Fibroblast of gingiva (primary cell): ENCODE measurements at regions not wholly inside any gene's neighbourhood (a gene's known extent, or its start where the extent isn't known, plus 50 kb on each side); places are given as distances from the start of the nearest gene placed in this dataset.

Experiments
- DNase-seq: peaks from one replicate; pipeline ENCODE4 v3.0.0-alpha.2; 2011; ENCODE audit warnings: low read depth

DNA sequence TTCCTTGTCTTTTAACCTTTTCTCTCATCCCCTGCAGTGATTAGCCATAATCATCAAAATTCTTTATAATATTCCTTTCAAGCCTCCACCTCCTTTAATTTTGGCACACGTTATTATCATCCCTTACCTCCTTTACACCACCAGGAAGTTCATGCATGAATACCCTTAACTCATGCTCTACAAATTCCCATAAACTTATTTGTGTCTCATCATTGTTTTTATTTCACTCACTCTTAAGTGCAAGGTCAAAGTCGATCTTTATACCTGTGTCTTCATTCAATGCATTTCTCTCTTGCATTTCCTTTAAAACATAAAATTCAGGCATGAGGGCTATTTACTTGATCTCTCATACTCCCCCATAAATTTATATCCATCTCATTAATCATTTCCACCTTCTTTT is 1064.6 kb upstream of the CADM2 start:
- DNase-seq, result no peak

DNA sequence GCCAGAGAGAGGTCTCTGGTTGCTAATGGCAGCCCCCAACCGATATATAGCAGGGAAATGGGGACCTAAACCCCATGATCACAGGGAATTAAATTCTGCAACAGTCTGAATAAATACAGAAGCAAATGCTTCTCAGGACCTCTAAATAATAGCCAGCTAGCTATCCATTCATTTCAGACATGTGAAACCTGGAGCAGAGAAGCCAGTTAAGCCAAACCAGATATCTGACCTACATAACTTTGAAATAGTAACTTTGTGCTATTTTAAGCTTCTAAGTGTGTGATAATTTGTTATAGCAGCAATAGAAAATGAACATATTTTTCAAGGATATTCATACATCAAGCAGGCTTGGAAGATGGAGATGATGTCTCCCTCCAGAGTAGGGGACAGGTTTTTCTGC is 1062.9 kb upstream of the CADM2 start:
- DNase-seq, result no peak

DNA sequence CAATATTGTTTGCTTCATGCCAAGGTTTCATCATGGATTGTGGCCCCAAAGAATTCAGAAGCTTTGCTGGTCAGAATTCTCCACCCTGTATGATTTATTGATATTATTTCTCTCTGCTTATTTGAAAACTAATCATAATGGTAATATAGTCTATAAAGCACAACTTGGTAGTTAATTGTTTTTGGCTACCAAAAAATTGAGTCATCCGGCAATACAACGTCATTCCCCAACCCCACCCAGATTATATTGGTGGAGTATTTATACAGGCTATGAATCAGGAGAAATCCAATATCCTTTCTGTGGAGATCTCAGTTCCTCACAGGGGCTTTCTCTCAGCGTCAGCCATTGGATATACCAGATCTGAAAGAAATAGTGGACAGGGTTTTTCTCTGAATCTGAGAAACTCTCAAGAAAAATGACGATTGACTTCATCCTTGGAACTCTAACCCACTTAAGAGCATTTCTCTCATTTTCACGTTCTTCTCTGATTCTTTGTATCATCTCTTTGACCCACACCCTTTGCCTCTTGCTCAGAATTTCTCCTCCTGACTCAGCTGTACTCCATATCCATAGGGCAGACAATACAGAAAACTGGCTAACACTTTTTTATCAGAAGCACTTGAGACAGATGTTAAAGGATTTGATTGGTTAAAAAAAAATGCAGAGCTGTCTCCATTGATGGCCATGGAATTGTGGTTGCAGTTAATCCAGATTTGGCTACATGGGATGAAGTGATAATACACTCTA is 1055.8 kb upstream of the CADM2 start:
- no peak for DNase-seq

DNA sequence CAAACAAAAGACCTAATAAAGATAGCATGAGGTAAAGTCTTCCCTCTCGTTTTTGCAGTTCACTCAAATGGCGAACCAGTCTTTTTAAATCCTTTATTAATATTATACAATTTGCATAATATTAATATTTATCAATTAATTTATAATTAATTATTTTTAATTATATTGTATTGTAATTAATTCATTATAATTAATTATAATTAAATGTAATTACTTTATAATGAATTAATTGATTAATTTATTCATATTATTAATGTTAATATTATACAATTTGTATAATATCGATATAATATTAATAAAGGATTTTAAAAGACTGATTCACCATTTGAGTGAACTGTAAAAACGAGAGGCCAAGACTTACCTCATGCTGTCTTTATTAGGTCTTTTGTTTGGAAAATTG is 1045.4 kb upstream of the CADM2 start:
- no peak for DNase-seq

DNA sequence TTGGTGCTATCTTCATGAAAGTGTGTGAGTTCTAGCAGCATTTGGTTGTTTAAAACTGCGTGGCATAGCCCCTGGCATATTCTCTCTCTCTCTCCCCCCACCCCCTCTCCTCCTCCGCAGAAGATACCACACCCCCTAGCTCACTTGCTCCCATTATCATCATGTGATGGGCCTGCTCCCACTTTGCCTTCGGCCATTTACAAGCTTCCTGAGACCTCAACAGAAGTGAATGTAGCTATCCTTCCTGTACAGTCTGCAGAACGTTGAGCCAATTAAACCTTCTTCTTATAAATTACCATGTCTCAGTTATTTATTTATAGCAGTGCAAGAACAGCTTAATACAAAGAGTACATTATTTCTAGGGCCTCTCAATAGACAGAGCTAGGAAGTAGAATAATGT is 1032.5 kb upstream of the CADM2 start:
- DNase-seq, result no peak

DNA sequence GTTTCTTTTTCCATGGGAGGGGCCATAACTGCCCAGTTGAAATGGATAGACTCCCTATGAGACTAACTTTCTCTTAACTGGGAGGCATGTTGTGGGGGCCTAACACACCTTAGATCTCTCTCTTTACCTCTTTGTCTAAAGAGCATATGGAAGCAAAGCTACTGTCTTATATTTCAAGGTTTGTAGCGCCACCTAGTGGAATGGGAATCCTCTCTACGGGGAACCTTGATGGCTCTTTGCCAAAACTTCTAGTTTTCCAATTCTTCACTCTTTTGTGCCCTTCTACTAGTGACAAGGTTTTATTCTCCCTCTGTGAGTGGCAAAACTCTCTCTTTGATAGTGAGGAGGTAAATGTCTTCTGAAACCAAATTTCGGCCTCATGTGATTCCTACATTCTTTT is 1030.4 kb upstream of the CADM2 start:
- DNase-seq, result peak; percentile 10

DNA sequence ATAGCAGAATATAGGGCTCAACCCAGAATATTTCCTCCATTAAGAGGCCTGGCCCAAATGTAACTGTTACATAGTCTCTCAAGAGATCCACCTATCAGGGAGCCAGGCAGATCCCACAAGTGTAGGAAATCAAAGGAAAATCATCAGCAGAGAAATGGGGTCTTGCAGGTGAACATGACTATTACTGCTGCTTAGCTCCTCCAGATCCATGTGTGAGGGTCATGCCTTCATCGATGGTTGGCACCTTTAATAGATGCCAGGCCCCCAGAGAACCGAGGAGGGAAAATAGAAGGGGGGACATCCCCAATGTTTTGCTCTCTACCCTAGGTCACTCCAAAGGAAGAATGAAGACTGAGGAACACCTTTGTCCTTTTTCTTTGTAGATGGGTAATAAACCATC is 1029.9 kb upstream of the CADM2 start:
- DNase-seq, result no peak

DNA sequence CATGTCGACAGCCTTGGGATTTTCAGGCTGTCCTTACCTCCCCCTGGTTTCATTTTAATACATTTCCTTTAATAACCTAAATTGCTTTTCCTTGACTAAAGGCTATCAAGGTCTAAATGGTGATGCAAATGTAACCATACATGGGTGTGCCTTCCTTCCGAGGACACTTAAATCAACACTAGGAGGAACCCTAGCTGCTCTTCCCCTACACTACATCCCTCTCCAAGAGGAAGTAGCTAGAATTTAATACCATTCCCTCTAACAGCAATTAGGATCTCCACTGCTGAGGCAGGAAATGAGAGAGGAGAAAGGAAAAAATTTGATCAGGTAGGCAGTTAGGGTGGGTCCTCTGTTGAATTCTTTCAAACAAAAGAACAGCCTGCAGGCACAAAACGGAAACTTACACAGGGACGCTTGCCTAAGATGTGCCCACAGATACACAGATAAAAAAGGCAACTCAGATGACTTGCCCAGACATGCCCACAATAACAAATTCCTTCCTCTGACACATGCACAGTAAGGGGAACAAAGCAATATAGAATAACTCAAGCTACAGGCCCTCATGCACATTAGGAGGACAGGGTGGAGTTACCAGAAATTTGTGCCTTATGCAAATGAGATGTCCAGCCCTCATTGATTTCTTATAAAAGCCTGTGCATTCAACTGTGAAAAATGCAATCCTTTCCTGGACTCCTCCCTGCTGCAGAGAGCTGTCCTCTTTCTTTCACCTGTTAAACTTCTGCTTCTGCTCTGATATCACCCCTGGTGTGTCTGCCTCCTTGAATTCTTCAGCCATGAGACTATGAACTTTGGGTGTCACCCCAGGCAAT is 1024.4 kb upstream of the CADM2 start:
- peak; percentile 32 for DNase-seq

DNA sequence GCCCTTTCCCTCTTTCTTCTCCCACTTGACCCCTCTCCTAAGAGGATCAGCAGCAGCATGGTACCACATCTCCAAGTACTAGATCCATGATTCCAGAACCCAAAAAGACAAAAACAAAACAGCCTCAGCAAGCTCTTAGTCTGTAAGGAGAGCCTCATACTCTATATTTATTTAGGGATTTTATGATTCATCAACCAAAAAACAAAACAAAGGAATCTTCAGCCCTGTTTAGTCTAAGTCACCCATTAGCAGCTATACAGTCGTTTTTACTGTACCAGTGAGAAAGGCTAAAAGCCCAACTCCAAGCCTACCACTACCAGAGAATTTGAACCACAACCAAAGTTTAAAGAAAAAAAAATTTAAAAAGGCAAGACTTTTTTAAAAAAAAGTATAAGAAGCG is 1020.3 kb upstream of the CADM2 start:
- no peak for DNase-seq

DNA sequence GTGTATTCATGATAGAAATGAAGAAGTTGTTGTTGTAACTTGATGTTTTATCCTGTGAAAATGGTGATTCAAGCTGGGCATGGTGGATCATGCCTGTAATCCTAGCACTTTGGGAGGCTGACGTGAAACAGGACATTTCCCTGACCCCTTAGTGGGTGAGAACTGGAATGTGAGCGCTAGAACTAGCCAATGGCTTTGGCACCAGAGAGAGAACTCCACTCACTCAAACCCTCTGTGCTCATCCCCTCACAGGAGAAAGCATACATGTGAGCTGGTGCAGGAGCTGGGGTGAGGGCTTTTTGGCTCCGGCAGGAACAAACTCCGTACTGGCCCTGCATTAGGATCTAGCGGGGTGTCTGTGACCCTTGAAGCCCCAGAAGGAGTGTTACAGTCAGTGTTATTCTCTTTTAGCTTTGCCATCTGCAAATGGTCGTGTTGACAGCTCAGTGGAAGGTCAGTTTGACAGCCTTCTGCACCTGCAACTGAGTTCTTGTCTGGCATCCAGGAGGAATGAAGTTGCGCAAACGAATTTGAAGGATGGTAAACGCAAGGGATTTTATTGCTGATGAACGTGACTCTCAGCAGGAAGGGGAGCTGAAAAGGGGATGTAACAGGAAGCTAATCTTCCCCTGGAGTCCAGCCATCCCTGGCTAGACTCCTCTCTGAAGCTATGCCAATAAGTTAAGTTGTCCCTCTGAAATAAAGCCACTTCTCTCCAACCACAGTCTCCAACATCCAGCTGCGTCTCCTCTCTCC is 1016.6 kb upstream of the CADM2 start:
- no peak for DNase-seq

DNA sequence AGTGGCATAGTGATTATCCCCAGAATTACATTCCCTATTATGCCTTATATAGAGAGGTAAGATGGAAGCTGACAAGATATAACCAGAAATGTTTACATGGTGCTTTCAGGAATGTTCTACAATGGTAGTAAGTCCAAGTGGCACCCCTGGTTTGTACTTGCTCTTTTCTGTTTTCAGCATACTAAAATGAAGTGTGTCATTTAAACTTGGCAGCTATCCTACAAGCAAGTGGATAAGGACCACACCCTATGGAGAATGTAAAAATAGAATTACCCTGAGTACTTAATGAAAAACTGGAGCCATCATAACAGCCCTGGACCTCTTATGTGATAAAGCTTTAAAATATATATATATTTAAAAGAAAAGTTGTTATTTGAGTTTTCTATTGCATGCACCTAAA is 1012.7 kb upstream of the CADM2 start:
- no peak for DNase-seq

DNA sequence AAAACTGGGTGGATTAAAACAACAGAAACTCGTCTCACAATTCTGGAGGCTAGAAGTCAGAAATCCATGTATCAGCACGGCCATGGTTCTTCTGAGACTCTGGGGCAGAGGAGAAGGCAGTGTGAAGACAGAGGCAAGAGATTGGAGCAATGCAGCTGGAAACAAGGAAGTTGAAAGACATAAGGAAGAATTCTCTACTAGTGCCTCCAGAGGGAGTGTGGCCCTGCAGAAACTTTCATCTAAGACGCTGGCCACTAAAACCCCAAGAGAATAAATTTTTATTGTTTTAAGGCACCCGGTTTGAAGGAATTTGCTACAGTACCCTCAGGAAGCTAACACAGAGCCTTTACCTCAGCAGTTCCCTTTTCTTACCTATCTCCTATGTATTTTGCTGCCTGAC is 1012.2 kb upstream of the CADM2 start:
- no peak for DNase-seq

DNA sequence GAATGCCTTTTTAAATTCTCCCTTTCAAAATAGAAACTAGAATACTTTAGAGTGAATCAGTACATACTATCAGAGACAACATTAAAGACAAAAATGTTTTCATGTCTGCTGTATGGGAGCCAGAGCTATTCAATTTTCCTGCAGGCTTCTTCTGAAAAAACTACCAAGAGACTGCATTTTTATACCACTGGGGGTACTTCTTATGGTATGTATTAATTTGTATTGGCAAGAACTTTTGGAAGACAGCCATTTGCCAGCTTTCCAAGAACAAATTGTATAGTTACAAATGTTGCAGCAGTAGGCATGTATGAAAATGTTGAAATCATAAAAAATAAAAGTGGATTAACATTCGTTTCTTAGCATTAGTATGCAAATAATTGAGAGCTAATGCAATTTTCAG is 1010.0 kb upstream of the CADM2 start:
- peak; percentile 60 for DNase-seq

DNA sequence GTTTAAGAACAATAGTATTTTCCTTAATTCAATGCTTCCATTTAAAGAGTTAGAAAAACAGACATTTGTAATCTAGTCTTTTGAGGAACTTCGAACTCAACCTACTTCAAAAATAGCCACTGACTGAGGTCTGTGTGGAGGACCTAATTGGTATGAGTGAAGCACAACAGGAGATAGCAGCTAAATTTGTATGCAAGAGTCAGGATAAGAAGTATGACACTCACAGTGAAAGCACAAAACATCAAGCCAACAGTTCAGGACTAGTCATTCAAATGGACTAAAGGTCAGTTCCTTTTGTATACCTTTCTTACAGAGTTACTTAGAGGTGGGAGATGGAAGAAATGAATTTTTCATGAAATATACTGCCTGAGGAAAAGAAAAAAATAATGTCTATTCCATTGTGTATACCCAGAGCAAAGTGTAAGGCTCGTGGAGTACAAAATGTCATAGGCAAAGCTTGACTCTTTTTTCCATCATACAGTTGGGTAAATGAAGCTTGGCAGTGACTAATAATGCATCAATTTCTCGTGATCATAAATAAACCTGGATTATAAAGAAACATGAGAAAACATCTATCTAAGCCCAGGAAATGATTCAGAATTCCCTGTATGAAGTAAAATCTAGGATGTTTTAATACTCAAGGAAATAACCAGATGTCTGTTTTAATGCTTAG is 1005.2 kb upstream of the CADM2 start:
- DNase-seq, result no peak

DNA sequence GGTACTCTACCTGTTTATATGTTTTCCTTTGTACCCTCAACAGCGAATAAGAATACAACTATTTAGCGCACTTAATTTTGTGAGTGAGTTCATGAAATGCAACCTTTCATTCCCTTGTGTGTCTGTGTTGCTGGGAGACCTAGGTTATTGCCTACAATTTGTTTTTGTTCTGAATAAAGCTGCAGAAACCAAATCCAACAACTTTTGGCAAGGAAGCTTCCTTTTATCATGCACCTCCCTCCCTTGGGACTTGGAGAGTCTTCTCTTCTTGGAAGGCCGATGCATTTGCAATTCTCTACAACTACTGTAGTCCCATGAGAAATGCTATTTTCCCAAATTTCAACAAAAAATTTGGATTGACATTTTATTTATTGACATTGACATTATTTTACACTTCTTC is 1002.4 kb upstream of the CADM2 start:
- DNase-seq, result no peak

DNA sequence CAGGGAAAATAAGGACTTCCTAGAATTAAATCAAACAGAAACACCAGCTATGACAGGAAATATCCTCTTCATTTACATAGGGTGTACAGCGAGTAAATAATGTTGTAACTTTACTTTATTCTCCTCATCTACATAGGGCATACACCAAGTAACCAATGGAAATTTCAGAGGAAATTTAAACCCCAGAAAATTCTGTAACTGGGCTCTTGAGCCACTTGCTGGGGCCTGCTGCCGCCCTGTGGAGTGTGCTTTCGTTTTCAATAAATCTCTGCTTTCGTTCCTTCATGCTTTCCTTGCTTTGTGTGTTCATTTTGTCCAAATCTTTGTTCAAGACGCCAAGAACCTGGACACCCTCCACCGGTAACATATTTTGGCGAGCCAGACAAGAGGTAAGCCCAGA is 990.4 kb upstream of the CADM2 start:
- DNase-seq, result no peak

DNA sequence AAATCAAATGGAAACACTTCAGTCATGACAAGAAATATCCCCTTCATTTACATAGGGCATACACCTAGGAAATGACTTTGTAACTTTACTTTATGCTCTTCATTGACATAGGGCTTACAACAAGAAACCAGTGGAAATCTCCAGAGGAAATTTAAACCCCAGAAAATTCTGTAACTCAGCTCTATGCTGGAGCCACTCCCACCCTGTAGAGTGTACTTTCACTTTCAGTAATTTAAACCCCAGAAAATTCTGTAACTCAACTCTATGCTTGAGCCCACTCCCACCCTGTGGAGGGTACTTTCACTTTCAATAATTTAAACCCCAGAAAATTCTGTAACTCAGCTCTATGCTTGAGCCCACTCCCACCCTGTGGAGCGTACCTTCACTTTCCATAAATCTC is 987.1 kb upstream of the CADM2 start:
- DNase-seq, result no peak

DNA sequence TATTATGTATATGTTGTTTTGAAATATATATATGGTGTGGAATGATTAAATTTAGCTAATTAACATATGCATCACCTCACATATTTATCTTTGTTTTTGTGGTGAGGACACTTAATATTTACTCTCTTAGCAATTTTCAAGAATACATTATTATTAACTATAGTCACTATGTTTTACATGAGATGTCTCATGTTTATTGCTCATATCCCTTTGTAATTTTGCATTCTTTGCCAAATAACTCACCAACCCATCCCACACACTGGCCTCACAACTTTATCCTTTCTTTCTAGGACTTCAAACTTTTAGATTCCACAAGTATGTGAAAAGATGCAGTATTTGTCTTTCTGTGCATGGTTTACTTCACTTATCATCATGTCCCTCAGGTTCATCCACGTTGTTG is 950.2 kb upstream of the CADM2 start:
- no peak for DNase-seq

DNA sequence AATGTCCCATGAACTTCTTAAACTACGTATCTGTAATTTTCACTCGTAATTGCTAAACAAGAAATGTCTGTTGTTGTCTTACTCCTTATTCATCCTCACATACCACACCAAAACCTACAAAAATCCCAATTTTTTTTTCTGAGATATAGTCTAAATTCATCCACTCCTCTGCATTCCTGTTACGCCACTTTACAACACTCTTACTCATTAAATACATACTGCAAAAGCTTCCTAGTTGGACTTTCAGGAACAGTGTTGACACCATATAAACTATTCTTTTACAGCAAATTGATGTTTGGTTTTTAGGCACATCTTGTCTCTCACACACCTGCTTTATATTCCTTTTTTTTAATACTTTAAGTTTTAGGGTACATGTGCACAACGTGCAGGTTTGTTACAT is 934.9 kb upstream of the CADM2 start:
- no peak for DNase-seq

DNA sequence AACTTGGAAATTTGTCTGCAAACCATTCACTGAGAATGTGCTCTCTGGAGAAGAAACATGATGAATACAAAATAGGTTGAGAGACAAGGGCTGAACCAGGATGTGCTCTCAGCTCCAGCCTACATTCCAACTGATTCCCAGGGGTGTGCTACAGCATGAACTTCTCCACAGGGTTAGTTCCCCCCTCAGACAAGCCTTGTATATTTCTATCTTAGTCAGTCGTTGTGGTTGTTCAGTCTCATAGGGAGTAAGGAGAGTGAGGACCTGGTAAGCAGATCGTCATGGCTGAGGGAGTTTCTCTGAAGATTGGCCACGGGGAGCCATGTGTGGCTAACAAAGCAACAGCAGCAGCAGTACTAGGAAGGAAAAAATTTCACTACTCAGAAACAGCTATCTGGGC is 919.7 kb upstream of the CADM2 start:
- DNase-seq, result no peak

DNA sequence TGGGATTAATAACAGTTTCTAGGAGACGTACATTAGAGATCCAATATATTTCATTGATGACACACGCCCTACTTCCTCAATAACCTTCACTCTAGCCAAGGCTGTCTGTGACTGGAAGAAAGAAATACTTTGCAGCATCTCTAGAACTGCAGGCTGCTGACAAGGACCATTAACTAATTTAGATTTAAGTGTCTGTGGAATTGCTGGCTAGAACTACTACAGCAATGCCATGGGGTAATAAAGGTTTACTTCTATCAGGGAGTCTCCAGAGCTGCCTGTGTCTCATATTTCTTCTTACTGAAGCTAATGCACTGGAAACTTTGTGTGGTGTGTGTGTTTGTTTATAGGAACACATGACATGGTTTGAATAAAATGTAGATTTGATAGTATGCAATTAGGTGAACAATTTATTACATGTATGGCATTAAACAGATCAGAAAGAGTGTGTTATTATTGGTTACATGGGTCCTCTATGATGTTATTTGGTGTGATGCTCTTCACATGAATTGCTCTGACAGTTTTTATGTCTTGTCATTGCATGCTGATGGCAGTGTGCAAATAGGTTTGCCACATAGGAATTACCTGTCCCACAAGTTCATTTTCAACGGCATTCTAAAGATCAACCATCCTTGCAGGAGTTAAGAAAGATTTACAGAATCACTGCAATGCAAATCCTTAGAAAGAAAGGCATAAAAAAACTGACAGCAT is 916.2 kb upstream of the CADM2 start:
- no peak for DNase-seq

DNA sequence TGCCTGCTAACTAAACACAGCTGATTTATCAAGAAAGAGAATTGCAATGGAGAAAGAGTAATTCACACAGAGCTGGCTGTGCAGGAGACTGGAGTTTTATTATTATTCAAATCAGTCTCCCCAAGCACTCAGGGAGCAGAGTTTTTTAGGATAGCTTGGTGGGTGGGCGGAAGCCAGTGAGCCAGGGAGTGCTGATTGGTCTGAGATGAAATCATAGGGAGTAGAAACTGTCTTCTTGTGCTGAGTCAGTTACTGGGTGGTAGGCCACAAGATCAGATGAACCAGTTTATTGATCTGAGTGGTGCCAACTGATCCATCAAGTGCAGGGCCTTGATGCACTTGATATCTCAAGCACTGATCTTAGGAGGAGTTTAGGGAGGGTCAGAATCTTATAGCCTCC is 891.9 kb upstream of the CADM2 start:
- no peak for DNase-seq
